ENCODE measurements at regions not wholly inside any gene's neighbourhood (a gene's known extent, or its start where the extent isn't known, plus 50 kb on each side); places are given as distances from the start of the nearest gene placed in this dataset.

- TF ChIP-seq POLR2A (IDR thresholded peaks at IDR 0.05; ENCODE audit: low read depth) (no peak), EP300 (IDR thresholded peaks at IDR 0.05) (no peak)
Observed at GRCh38 chr1:68344208-68344607, 105.5 kb downstream of the RPE65 start.

All from esophagus muscularis mucosa (tissue), 2 donors.